Naive thymus-derived CD4-positive, alpha-beta T cell (primary cell): ENCODE measurements at regions not wholly inside any gene's neighbourhood (a gene's known extent, or its start where the extent isn't known, plus 50 kb on each side); places are given as distances from the start of the nearest gene placed in this dataset.

ENCODE experiments used
- ATAC-seq: fragments of 150-1000 bp; cut with Tn5 transposase; 2 replicates; pipeline ENCODE4 v1.10.0; 2021; ENCODE audit warnings: mild to moderate bottlenecking, moderate library complexity
- CTCF ChIA-PET: fragments of 350-600 bp; sonication (Branson Sonifier 250); formaldehyde crosslinking; loops from one replicate; lab custom pipeline; 2021; ENCODE audit warnings: antibody characterized with exemption; lab: Charles Lee
- POLR2A ChIA-PET: fragments of 350-600 bp; sonication (Branson Sonifier 250); formaldehyde crosslinking; loops from one replicate; lab custom pipeline; 2021; ENCODE audit warnings: antibody characterized with exemption, inconsistent platforms; lab: Charles Lee
- DNase-seq, 9 donors: peaks; one replicate each; pipeline versions ENCODE4 v3.0.0 to v3.0.0-alpha.2; 2020 to 2022; ENCODE audit warnings: mixed read lengths in 1 of 9
- H3K27ac ChIP-seq: one replicate; pipeline ENCODE4 v1.7.0; 2013; ENCODE audit warnings: mild to moderate bottlenecking, low read depth, low read length, moderate library complexity
- H3K27me3 ChIP-seq, 2 donors: one replicate each; pipeline ENCODE4 v1.7.0; 2013; ENCODE audit warnings: low read length in 2 of 2, mild to moderate bottlenecking in 2 of 2, moderate library complexity in 2 of 2; ENCODE audit not compliant: control insufficient read depth in 2 of 2, insufficient read depth in 2 of 2
- H3K36me3 ChIP-seq, 3 experiments: 1 replicate in 2 of 3; 2 replicates in 1 of 3; pipeline ENCODE4 v1.7.0; 2013; ENCODE audit warnings: low read length in 3 of 3, mild to moderate bottlenecking in 3 of 3, moderate library complexity in 1 of 3; ENCODE audit not compliant: insufficient read depth in 3 of 3, control insufficient read depth in 2 of 3
- H3K4me1 ChIP-seq, 2 donors: one replicate each; pipeline ENCODE4 v1.7.0; 2013; ENCODE audit warnings: low read length in 2 of 2, mild to moderate bottlenecking in 2 of 2, moderate library complexity in 1 of 2; ENCODE audit not compliant: control insufficient read depth in 2 of 2, insufficient read depth in 2 of 2
- H3K4me3 ChIP-seq: 2 replicates; pipeline ENCODE4 v1.7.0; 2013; ENCODE audit warnings: mild to moderate bottlenecking, low read length
- H3K9me3 ChIP-seq, 3 experiments: 1 replicate in 2 of 3; 2 replicates in 1 of 3; pipeline ENCODE4 v1.7.0; 2013; ENCODE audit warnings: low read length in 3 of 3; ENCODE audit not compliant: control insufficient read depth in 2 of 3
- H3K27ac Mint-ChIP-seq, 9 donors: one replicate each; pipeline ENCODE4 v1.8.0; 2020 to 2022; ENCODE audit warnings: mixed read lengths in 9 of 9, mild to moderate bottlenecking in 8 of 9, moderate library complexity in 5 of 9, inconsistent platforms in 2 of 9
- H3K27me3 Mint-ChIP-seq, 5 donors: one replicate each; pipeline ENCODE4 v1.8.0; 2021 to 2022; ENCODE audit warnings: mixed read lengths in 5 of 5, mild to moderate bottlenecking in 1 of 5
- H3K36me3 Mint-ChIP-seq, 5 donors: one replicate each; pipeline ENCODE4 v1.8.0; 2020 to 2022; ENCODE audit warnings: mixed read lengths in 5 of 5, mild to moderate bottlenecking in 3 of 5, inconsistent platforms in 1 of 5
- H3K4me1 Mint-ChIP-seq, 7 donors: one replicate each; pipeline ENCODE4 v1.8.0; 2020 to 2022; ENCODE audit warnings: mixed read lengths in 7 of 7, mild to moderate bottlenecking in 3 of 7, inconsistent platforms in 1 of 7
- H3K4me3 Mint-ChIP-seq, 10 donors: one replicate each; pipeline ENCODE4 v1.8.0; 2020 to 2022; ENCODE audit warnings: mild to moderate bottlenecking in 10 of 10, mixed read lengths in 10 of 10, moderate library complexity in 6 of 10, inconsistent platforms in 2 of 10
- H3K9me3 Mint-ChIP-seq, 11 donors: one replicate each; pipeline ENCODE4 v1.8.0; 2020 to 2022; ENCODE audit warnings: mixed read lengths in 11 of 11, mild to moderate bottlenecking in 4 of 11, inconsistent platforms in 1 of 11, moderate library complexity in 1 of 11
- intact Hi-C, 2 donors: fragments of 100-400 bp; cut with micrococcal nuclease; formaldehyde crosslinking; loops; one replicate each; pipeline ENCODE4 v1.15.1; 2023

GRCh38 chr11:95717314-95717713 lies 72.3 kb downstream of the FAM76B start:
- peaks cover 0 to 3% (median 0%) of the 10 kb centered on the region in 5 donors for H3K27me3 Mint-ChIP-seq
- peak overlapping the region in 1 of 9 donors; percentile 42 for H3K27ac Mint-ChIP-seq
- peaks cover 5 to 6% of the 10 kb centered on the region in 2 donors for H3K4me1 ChIP-seq
- H3K9me3 ChIP-seq = no peaks in the 10 kb centered on the region
- ChIA-PET CTCF (interaction anchor here (0.7 kb wide), 2 partner anchors 485 to 494 kb away, joined by 3 to 7 read pairs; no protein-coding TSS in a partner anchor), POLR2A (interaction anchor here (1.6 kb wide), 1 partner anchor 488 kb away, joined by 3 read pairs; no protein-coding TSS in a partner anchor)
- peaks cover 0 to 3% (median 0%) of the 10 kb centered on the region in 11 donors for H3K9me3 Mint-ChIP-seq
- H3K27ac ChIP-seq = no peak overlapping the region
- intact Hi-C loops = no loop called here
- H3K27me3 ChIP-seq = no peaks in the 10 kb centered on the region
- no peaks in the 10 kb centered on the region for H3K36me3 ChIP-seq
- DNase-seq (no peak), ATAC-seq (no peak)
- H3K4me3 ChIP-seq = no peak overlapping the region
- no peaks in the 10 kb centered on the region for H3K36me3 Mint-ChIP-seq
- no peak overlapping the region for H3K4me3 Mint-ChIP-seq
- peaks cover 11 to 44% (median 33%) of the 10 kb centered on the region in 7 donors for H3K4me1 Mint-ChIP-seq

GRCh38 chr11:95716266-95716665 lies 73.3 kb downstream of the FAM76B start:
- ATAC-seq = no peak
- Mint-ChIP-seq H3K27ac (peak overlapping the region in 7 of 9 donors; percentile 3 to 72 (median 28)), H3K9me3 (peaks cover 0 to 3% (median 0%) of the 10 kb centered on the region in 11 donors)

GRCh38 chr11:95715777-95716241 lies 73.8 kb downstream of the FAM76B start:
- DNase-seq = peak in 1 of 9 donors; percentile 60
- Mint-ChIP-seq H3K36me3 (no peaks in the 10 kb centered on the region), H3K27me3 (peaks cover 0 to 7% (median 3%) of the 10 kb centered on the region in 5 donors), H3K4me3 (peak overlapping the region in 2 of 10 donors; percentile 1 to 56), H3K9me3 (peaks cover 0 to 3% (median 0%) of the 10 kb centered on the region in 11 donors), H3K4me1 (peaks cover 11 to 45% (median 31%) of the 10 kb centered on the region in 7 donors), H3K27ac (peak overlapping the region in 6 of 9 donors; percentile 8 to 72 (median 26))
- peak; percentile 63 for ATAC-seq
- no peaks in the 10 kb centered on the region for H3K9me3 ChIP-seq
- no peaks in the 10 kb centered on the region for H3K27me3 ChIP-seq
- ChIA-PET POLR2A (interaction anchor here (0.6 to 1.7 kb wide), 10 partner anchors 9 to 487 kb away, joined by 3 to 5 read pairs (median 3); partner anchors contain the start of genes CEP57, FAM76B and SESN3), CTCF (interaction anchor here (0.6 to 1.7 kb wide), 4 partner anchors 9 to 562 kb away, joined by 3 to 5 read pairs (median 4); no protein-coding TSS in a partner anchor)
- no peaks in the 10 kb centered on the region for H3K36me3 ChIP-seq
- H3K4me1 ChIP-seq = peaks cover 5 to 6% of the 10 kb centered on the region in 2 donors
- intact Hi-C loops = loop anchor here in 1 of 2 donors (2.0 kb wide), 1 partner anchor 49 kb away; no protein-coding TSS in a partner anchor
- H3K27ac ChIP-seq = no peak overlapping the region
- H3K4me3 ChIP-seq = no peak overlapping the region

More at GRCh38 chr11:95716266-95716665, 73.3 kb downstream of the FAM76B start:
- Mint-ChIP-seq H3K27me3 (peaks cover 0 to 7% (median 3%) of the 10 kb centered on the region in 5 donors), H3K36me3 (no peaks in the 10 kb centered on the region), H3K4me1 (peaks cover 11 to 46% (median 33%) of the 10 kb centered on the region in 7 donors), H3K4me3 (peak overlapping the region in 2 of 10 donors; percentile 1 to 56)
- Histone ChIP-seq H3K9me3 (no peaks in the 10 kb centered on the region), H3K36me3 (no peaks in the 10 kb centered on the region), H3K27me3 (no peaks in the 10 kb centered on the region), H3K4me3 (no peak overlapping the region), H3K27ac (no peak overlapping the region), H3K4me1 (peaks cover 5 to 6% of the 10 kb centered on the region in 2 donors)
- POLR2A ChIA-PET = interaction anchor here (0.6 to 1.7 kb wide), 8 partner anchors 9 to 487 kb away, joined by 3 to 5 read pairs (median 4); partner anchors contain the start of genes CEP57, FAM76B and SESN3
- CTCF ChIA-PET = interaction anchor here (0.9 to 1.7 kb wide), 3 partner anchors 10 to 562 kb away, joined by 3 to 5 read pairs (median 3); no protein-coding TSS in a partner anchor
- intact Hi-C loops = no loop called here
- DNase-seq = no peak

GRCh38 chr11:95714843-95715776 lies 74.5 kb downstream of the FAM76B start:
- Mint-ChIP-seq H3K4me1 (peaks cover 6 to 38% (median 24%) of the 10 kb centered on the region in 7 donors), H3K9me3 (peaks cover 0 to 3% (median 0%) of the 10 kb centered on the region in 11 donors), H3K36me3 (no peaks in the 10 kb centered on the region), H3K27ac (peak overlapping the region in 3 of 9 donors; percentile 8 to 44 (median 25)), H3K4me3 (peak overlapping the region in 2 of 10 donors; percentile 1 to 56), H3K27me3 (peaks cover 0 to 10% (median 3%) of the 10 kb centered on the region in 5 donors)
- Histone ChIP-seq H3K9me3 (no peaks in the 10 kb centered on the region), H3K36me3 (no peaks in the 10 kb centered on the region), H3K4me1 (peaks cover 0 to 6% of the 10 kb centered on the region in 2 donors), H3K27me3 (no peaks in the 10 kb centered on the region), H3K27ac (no peak overlapping the region), H3K4me3 (no peak overlapping the region)
- CTCF ChIA-PET = interaction anchor here (0.6 to 1.7 kb wide), 5 partner anchors 9 to 563 kb away, joined by 3 to 5 read pairs (median 3); no protein-coding TSS in a partner anchor
- intact Hi-C loops = loop anchor here in 1 of 2 donors (2.0 kb wide), 1 partner anchor 50 kb away; no protein-coding TSS in a partner anchor
- POLR2A ChIA-PET = interaction anchor here (0.7 to 1.7 kb wide), 9 partner anchors 8 to 486 kb away, joined by 3 to 5 read pairs (median 3); partner anchors contain the start of genes CEP57, FAM76B and SESN3
- no peak for ATAC-seq
- DNase-seq = no peak

- ATAC-seq (no peak), DNase-seq (no peak)
- H3K4me1 ChIP-seq = peaks cover 0 to 6% of the 10 kb centered on the region in 2 donors
- H3K4me3 ChIP-seq = no peak overlapping the region
- Mint-ChIP-seq H3K4me3 (no peak overlapping the region), H3K27me3 (peaks cover 0 to 10% (median 3%) of the 10 kb centered on the region in 5 donors), H3K36me3 (no peaks in the 10 kb centered on the region), H3K9me3 (peaks cover 0 to 3% (median 0%) of the 10 kb centered on the region in 11 donors), H3K27ac (no peak overlapping the region), H3K4me1 (peaks cover 4 to 30% (median 14%) of the 10 kb centered on the region in 7 donors)
- intact Hi-C loops = no loop called here
- no peaks in the 10 kb centered on the region for H3K36me3 ChIP-seq
- ChIA-PET CTCF (no interaction called here), POLR2A (interaction anchor here (0.8 kb wide), 1 partner anchor 25 kb away, joined by 3 read pairs; no protein-coding TSS in a partner anchor)
- H3K9me3 ChIP-seq = no peaks in the 10 kb centered on the region
- no peak overlapping the region for H3K27ac ChIP-seq
- H3K27me3 ChIP-seq = no peaks in the 10 kb centered on the region
These were observed 76.2 kb downstream of the FAM76B start for GRCh38 chr11:95713428-95713827.

- Mint-ChIP-seq H3K27ac (no peak overlapping the region), H3K4me1 (peaks cover 3 to 32% (median 14%) of the 10 kb centered on the region in 7 donors), H3K4me3 (no peak overlapping the region), H3K36me3 (no peaks in the 10 kb centered on the region), H3K9me3 (peaks cover 0 to 2% (median 0%) of the 10 kb centered on the region in 11 donors), H3K27me3 (peaks cover 0 to 10% (median 3%) of the 10 kb centered on the region in 5 donors)
- Histone ChIP-seq H3K4me1 (peaks cover 0 to 6% of the 10 kb centered on the region in 2 donors), H3K27me3 (no peaks in the 10 kb centered on the region), H3K9me3 (no peaks in the 10 kb centered on the region), H3K4me3 (no peak overlapping the region), H3K36me3 (no peaks in the 10 kb centered on the region), H3K27ac (no peak overlapping the region)
- intact Hi-C loops = loop anchor here in 1 of 2 donors (1.0 kb wide), 1 partner anchor 374 kb away; no protein-coding TSS in a partner anchor
- DNase-seq (no peak), ATAC-seq (no peak)
- POLR2A ChIA-PET = interaction anchor here (1.3 to 8.6 kb wide), 2 partner anchors 14 to 481 kb away, joined by 3 to 109 read pairs; partner anchors contain the start of gene SESN3
- CTCF ChIA-PET = interaction anchor here (0.6 to 12.4 kb wide), 2 partner anchors 54 to 557 kb away, joined by 3 to 192 read pairs; no protein-coding TSS in a partner anchor
These were observed 77.7 kb downstream of the FAM76B start for GRCh38 chr11:95711945-95712221.
